HCT116 (cell line): ENCODE measurements at regions not wholly inside any gene's neighbourhood (a gene's known extent, or its start where the extent isn't known, plus 50 kb on each side); places are given as distances from the start of the nearest gene placed in this dataset.

ENCODE experiments used
- ATAC-seq: fragments of 200-7000 bp; cut with Tn5 transposase; 2 replicates; pipeline ENCODE4 v1.9.1; 2020; ENCODE audit warnings: mild to moderate bottlenecking, moderate library complexity
- BruUV-seq: library from RNA; stranded (reverse); fragments of 400-500 nt; replicated peaks from 2 replicates; lab custom pipeline; 2021; lab: Mats Ljungman, UMichigan
- CTCF ChIA-PET: fragments of 300-600 bp; sonication (Branson Sonifier 250); formaldehyde crosslinking; loops from one replicate; lab custom pipeline; 2021; ENCODE audit warnings: antibody characterized with exemption; lab: Charles Lee
- POLR2A ChIA-PET: fragments of 300-600, 350-600 bp; sonication (Branson Sonifier 250); formaldehyde crosslinking; loops from one replicate; lab custom pipeline; 2021; ENCODE audit warnings: antibody characterized with exemption; lab: Charles Lee
- RAD21 ChIA-PET, 2 experiments: fragments of 300-600 bp; sonication (Branson Sonifier 250); formaldehyde crosslinking; loops; one replicate each; lab custom pipeline; 2023; ENCODE audit warnings: low total read pairs in 2 of 2; ENCODE audit not compliant: uncharacterized antibody in 2 of 2, unreplicated experiment in 2 of 2, low non-redundant PET in 1 of 2; lab: Charles Lee
- DNase-seq: peaks from one replicate; pipeline ENCODE4 v3.0.0-alpha.2; 2010; ENCODE audit warnings: low read depth, low spot score
- H2AFZ ChIP-seq: fragments of 200-600 bp; shearing (Covaris generic), sonication (generic); 2 replicates; pipeline ENCODE4 v1.6.1; 2017; ENCODE audit warnings: low read depth, mixed run types, mixed read lengths, antibody characterized with exemption, low read length; ENCODE audit not compliant: poor library complexity, severe bottlenecking
- H3K27ac ChIP-seq: 2 replicates; pipeline ENCODE4 v1.5.1; 2012; ENCODE audit warnings: low read depth, low read length
- H3K27me3 ChIP-seq: fragments of 200-600 bp; sonication (generic); 2 replicates; pipeline ENCODE4 v1.6.1; 2016; ENCODE audit warnings: mixed run types, low read length, mixed read lengths; ENCODE audit not compliant: insufficient read depth
- H3K36me3 ChIP-seq, 2 experiments: fragments of 200-500 bp in 1 of 2; fragments of 200-600 bp in 1 of 2; sonication (Bioruptor generic) in 1 of 2; sonication (generic) in 1 of 2; 2 replicates each; pipeline versions ENCODE4 v1.5.1 to v1.6.1; 2014 to 2016; ENCODE audit warnings: low read length in 2 of 2, inconsistent platforms in 1 of 2, mixed read lengths in 1 of 2, mixed run types in 1 of 2; ENCODE audit not compliant: insufficient read depth in 2 of 2, control insufficient read depth in 1 of 2
- H3K4me1 ChIP-seq, 2 experiments: fragments of 200-600 bp in 1 of 2; sonication (generic) in 1 of 2; 2 replicates each; pipeline versions ENCODE4 v1.5.1 to v1.6.1; 2012 to 2017; ENCODE audit warnings: low read length in 2 of 2, inconsistent platforms in 1 of 2, mild to moderate bottlenecking in 1 of 2, mixed read lengths in 1 of 2, mixed run types in 1 of 2, moderate library complexity in 1 of 2; ENCODE audit not compliant: insufficient read depth in 2 of 2, control insufficient read depth in 1 of 2
- H3K4me2 ChIP-seq: fragments of 200-600 bp; sonication (generic); 2 replicates; pipeline ENCODE4 v1.6.1; 2017; ENCODE audit warnings: mixed run types, low read length, mixed read lengths
- H3K4me3 ChIP-seq, 2 experiments: fragments of 200-600 bp in 1 of 2; sonication (generic) in 1 of 2; replicated peaks in 1 of 2; 2 replicates each; pipeline ENCODE4 v1.5.1; 2011 to 2016; ENCODE audit warnings: low read length in 2 of 2, control low read depth in 1 of 2, low read depth in 1 of 2, mild to moderate bottlenecking in 1 of 2, mixed read lengths in 1 of 2, mixed run types in 1 of 2
- H3K79me2 ChIP-seq: fragments of 200-600 bp; sonication (generic); 2 replicates; pipeline ENCODE4 v1.6.1; 2017; ENCODE audit warnings: mild to moderate bottlenecking, mixed run types, low read length, moderate library complexity, mixed read lengths; ENCODE audit not compliant: insufficient read depth
- H3K9ac ChIP-seq: fragments of 200-600 bp; sonication (generic); 2 replicates; pipeline ENCODE4 v1.6.1; 2016; ENCODE audit warnings: low read length, mixed read lengths
- H3K9me2 ChIP-seq: fragments of 200-600 bp; sonication (generic), shearing (Covaris generic); 2 replicates; pipeline ENCODE4 v1.6.1; 2017; ENCODE audit warnings: mixed run types, mild to moderate bottlenecking, moderate library complexity; ENCODE audit not compliant: insufficient read depth
- H3K9me3 ChIP-seq, 2 experiments: fragments of 200-500 bp in 1 of 2; fragments of 200-600 bp in 1 of 2; sonication (Bioruptor generic) in 1 of 2; sonication (generic) in 1 of 2; 2 replicates each; pipeline ENCODE4 v1.6.1; 2014 to 2017; ENCODE audit warnings: low read length in 2 of 2, mixed read lengths in 2 of 2, inconsistent platforms in 1 of 2, low read depth in 1 of 2, mild to moderate bottlenecking in 1 of 2, mixed run types in 1 of 2, moderate library complexity in 1 of 2; ENCODE audit not compliant: control insufficient read depth in 1 of 2, insufficient read depth in 1 of 2
- H4K20me1 ChIP-seq: fragments of 200-600 bp; sonication (generic), shearing (Covaris generic); 2 replicates; pipeline ENCODE4 v1.6.1; 2017; ENCODE audit warnings: mixed run types, mild to moderate bottlenecking, moderate library complexity; ENCODE audit not compliant: insufficient read depth
- ATF3 ChIP-seq: IDR thresholded peaks from 2 replicates; pipeline ENCODE4 v1.6.1; 2012
- CEBPB ChIP-seq: IDR thresholded peaks from 2 replicates; pipeline ENCODE4 v1.6.1; 2012; ENCODE audit warnings: low read depth
- EGR1 ChIP-seq: IDR thresholded peaks from 2 replicates; pipeline ENCODE4 v1.6.1; 2012; ENCODE audit warnings: low read depth
- ELF1 ChIP-seq: IDR thresholded peaks from 2 replicates; pipeline ENCODE4 v1.6.1; 2012; ENCODE audit warnings: low read depth, borderline replicate concordance
- EZH2phosphoT487 ChIP-seq: fragments of 200-600 bp; IDR thresholded peaks from 2 replicates; pipeline ENCODE4 v1.6.1; 2018; ENCODE audit warnings: antibody characterized with exemption, borderline replicate concordance
- FOSL1 ChIP-seq: IDR thresholded peaks from 2 replicates; pipeline ENCODE4 v1.6.1; 2012; ENCODE audit warnings: low read depth
- JUND ChIP-seq: IDR thresholded peaks from 2 replicates; pipeline ENCODE4 v1.6.1; 2012
- MAX ChIP-seq: IDR thresholded peaks from 2 replicates; pipeline ENCODE4 v1.6.1; 2012
- TCF7L2 ChIP-seq: IDR thresholded peaks from 2 replicates; pipeline ENCODE4 v1.7.0; 2011; ENCODE audit warnings: borderline replicate concordance, inconsistent platforms; ENCODE audit not compliant: insufficient read depth, insufficient read length; ENCODE audit errors: extremely low read depth
- YY1 ChIP-seq: IDR thresholded peaks from 2 replicates; pipeline ENCODE4 v1.6.1; 2011; ENCODE audit warnings: low read length, low read depth, moderate library complexity, mild to moderate bottlenecking; ENCODE audit not compliant: insufficient replicate concordance; ENCODE audit errors: extremely low read depth
- ZNF274 ChIP-seq: fragments of 200-500 bp; sonication (Bioruptor generic); IDR thresholded peaks from 2 replicates; pipeline ENCODE4 v1.6.1; 2014; ENCODE audit warnings: mild to moderate bottlenecking, low read depth, low read length, inconsistent platforms
- intact Hi-C: fragments of 100-400 bp; cut with micrococcal nuclease; formaldehyde crosslinking; loops from 2 replicates; pipeline ENCODE4 v1.10.0; 2022
- TF ChIP-seq, protein P1 (sequence below): IDR thresholded peaks from 2 replicates; pipeline ENCODE4 v1.6.1; 2011; ENCODE audit warnings: mild to moderate bottlenecking, low read length, moderate library complexity; ENCODE audit not compliant: insufficient replicate concordance; ENCODE audit errors: extremely low read depth

- CTCF ChIA-PET: no interaction called here
- peaks cover 4 to 11% of the 10 kb centered on the region in 2 experiments; a peak in 2 of 4 replicates for H3K9me3 ChIP-seq
- POLR2A ChIA-PET: no interaction called here
These were observed 768.7 kb downstream of the ETS1 start for GRCh38 chr11:127818625-127819024.

More at GRCh38 chr11:127818625-127819024, 768.7 kb downstream of the ETS1 start:
- intact Hi-C loops: no loop called here
- RAD21 ChIA-PET: no interaction called here
- no peaks in the 10 kb centered on the region for H4K20me1 ChIP-seq
- no TSS peak for BruUV-seq
- DNase-seq: no peak
- H3K36me3 ChIP-seq: no peaks in the 10 kb centered on the region
- H2AFZ ChIP-seq: no peak overlapping the region
- H3K4me2 ChIP-seq: no peak overlapping the region
- H3K4me1 ChIP-seq: no peaks in the 10 kb centered on the region
- H3K27ac ChIP-seq: no peak overlapping the region
- TF ChIP-seq ELF1 (no peak), ATF3 (no peak), JUND (no peak), YY1 (no peak), EZH2phosphoT487 (no peak), FOSL1 (no peak), CEBPB (no peak), TCF7L2 (no peak), ZNF274 (no peak), MAX (no peak), EGR1 (no peak)
- TF ChIP-seq, protein P1, sequence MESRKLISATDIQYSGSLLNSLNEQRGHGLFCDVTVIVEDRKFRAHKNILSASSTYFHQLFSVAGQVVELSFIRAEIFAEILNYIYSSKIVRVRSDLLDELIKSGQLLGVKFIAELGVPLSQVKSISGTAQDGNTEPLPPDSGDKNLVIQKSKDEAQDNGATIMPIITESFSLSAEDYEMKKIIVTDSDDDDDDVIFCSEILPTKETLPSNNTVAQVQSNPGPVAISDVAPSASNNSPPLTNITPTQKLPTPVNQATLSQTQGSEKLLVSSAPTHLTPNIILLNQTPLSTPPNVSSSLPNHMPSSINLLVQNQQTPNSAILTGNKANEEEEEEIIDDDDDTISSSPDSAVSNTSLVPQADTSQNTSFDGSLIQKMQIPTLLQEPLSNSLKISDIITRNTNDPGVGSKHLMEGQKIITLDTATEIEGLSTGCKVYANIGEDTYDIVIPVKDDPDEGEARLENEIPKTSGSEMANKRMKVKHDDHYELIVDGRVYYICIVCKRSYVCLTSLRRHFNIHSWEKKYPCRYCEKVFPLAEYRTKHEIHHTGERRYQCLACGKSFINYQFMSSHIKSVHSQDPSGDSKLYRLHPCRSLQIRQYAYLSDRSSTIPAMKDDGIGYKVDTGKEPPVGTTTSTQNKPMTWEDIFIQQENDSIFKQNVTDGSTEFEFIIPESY: no peak
- TF ChIP-seq, all 23 proteins: peak for 0
- H3K79me2 ChIP-seq: no peaks in the 10 kb centered on the region
- H3K9ac ChIP-seq: no peak overlapping the region
- H3K4me3 ChIP-seq: no peak overlapping the region
- no peaks in the 10 kb centered on the region for H3K27me3 ChIP-seq
- no peak for ATAC-seq
- no peaks in the 10 kb centered on the region for H3K9me2 ChIP-seq
